ENCODE measurements at regions not wholly inside any gene's neighbourhood (a gene's known extent, or its start where the extent isn't known, plus 50 kb on each side); places are given as distances from the start of the nearest gene placed in this dataset.

- TF ChIP-seq ZC3H11A (IDR thresholded peaks at IDR 0.05), result no peak
- TF ChIP-seq CTCF (IDR thresholded peaks at IDR 0.05), result no peak
- TF ChIP-seq MAX (IDR thresholded peaks at IDR 0.05), result no peak
- no peak for TF ChIP-seq JUNB (IDR thresholded peaks at IDR 0.05)
- no peak for TF ChIP-seq CEBPB (IDR thresholded peaks at IDR 0.05)
- no peak for TF ChIP-seq RARB (CRISPR knock-in tag; IDR thresholded peaks at IDR 0.05)
- no peak for TF ChIP-seq ZSCAN20 (CRISPR knock-in tag; IDR thresholded peaks at IDR 0.05)
- no peak for TF ChIP-seq BHLHE40 (IDR thresholded peaks at IDR 0.05; ENCODE audit: low read depth, low read length)
- no peak for TF ChIP-seq REST (IDR thresholded peaks at IDR 0.05)
- TF ChIP-seq POLR2A (IDR thresholded peaks at IDR 0.05; ENCODE audit: low read length), result no peak
- TF ChIP-seq E2F6 (IDR thresholded peaks at IDR 0.05; ENCODE audit: borderline replicate concordance, low read depth), result no peak
- TF ChIP-seq KDM5A (IDR thresholded peaks at IDR 0.05), result no peak
Observed at GRCh38 chr6:6483733-6484132, 104.8 kb upstream of the LY86 start.

All from A549 (cell line).